Erythroblast (primary cell): ENCODE measurements at regions not wholly inside any gene's neighbourhood (a gene's known extent, or its start where the extent isn't known, plus 50 kb on each side); places are given as distances from the start of the nearest gene placed in this dataset.

ENCODE experiments used
- GATA1 ChIP-seq: IDR thresholded peaks from 2 replicates; pipeline ENCODE4 v1.6.1; 2011; ENCODE audit warnings: low read depth, mild to moderate bottlenecking, control low read depth, low read length, moderate library complexity
- POLR2A ChIP-seq: IDR thresholded peaks from 2 replicates; pipeline ENCODE4 v1.6.1; 2011; ENCODE audit warnings: mild to moderate bottlenecking, low read length

DNA sequence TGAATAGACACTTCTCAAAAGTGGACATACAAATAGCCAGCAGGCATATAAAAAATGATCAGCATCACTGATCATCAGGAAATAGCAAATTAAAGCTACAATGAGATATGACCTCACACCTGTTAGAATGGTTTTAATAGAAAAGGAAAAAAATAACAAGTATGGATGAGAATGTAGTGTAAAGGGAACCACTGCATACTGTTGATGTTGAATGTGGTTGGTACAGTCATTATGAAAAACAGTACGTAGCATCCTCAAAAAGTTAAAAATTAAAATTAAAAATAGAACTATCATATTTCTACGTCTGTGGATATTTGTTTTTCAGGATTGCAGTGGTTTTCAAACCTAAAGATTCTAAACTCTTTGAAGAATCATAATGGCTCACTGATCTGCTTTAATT is 215.1 kb upstream of the NREP start:
- TF ChIP-seq POLR2A (no peak), GATA1 (no peak)
